ENCODE measurements at regions not wholly inside any gene's neighbourhood (a gene's known extent, or its start where the extent isn't known, plus 50 kb on each side); places are given as distances from the start of the nearest gene placed in this dataset.

GRCh38 chr17:68656666-68657065 is 55.5 kb upstream of the FAM20A start:
- peak overlapping the region; percentile 59 to 95 (median 61) for H3K27ac Mint-ChIP-seq
- no peak for TF ChIP-seq CTCF (IDR thresholded peaks at IDR 0.05; ENCODE audit: unreplicated experiment in 3 of 3)
- peak overlapping the region in 1 of 3 experiments; percentile 6 for H3K4me3 Mint-ChIP-seq
- H3K36me3 Mint-ChIP-seq (ENCODE audit: low read depth) = no peaks in the 10 kb centered on the region
- H3K9me3 Mint-ChIP-seq = no peaks in the 10 kb centered on the region
- H3K4me1 Mint-ChIP-seq = peaks cover 27% of the 10 kb centered on the region
- peaks cover 6% of the 10 kb centered on the region for H3K27me3 Mint-ChIP-seq (ENCODE audit: low read depth)
